Endothelial cell (in vitro differentiated cells): ENCODE measurements at regions not wholly inside any gene's neighbourhood (a gene's known extent, or its start where the extent isn't known, plus 50 kb on each side); places are given as distances from the start of the nearest gene placed in this dataset.

Source experiments
- DNase-seq: peaks from one replicate; pipeline ENCODE4 v3.0.0; 2021; ENCODE audit warnings: low spot score
- H3K27ac Mint-ChIP-seq: one replicate; pipeline ENCODE4 v1.8.0; 2021; ENCODE audit warnings: mixed read lengths, inconsistent platforms; ENCODE audit not compliant: unreplicated experiment
- H3K27me3 Mint-ChIP-seq: one replicate; pipeline ENCODE4 v1.8.0; 2021; ENCODE audit warnings: mild to moderate bottlenecking, moderate library complexity, mixed read lengths, inconsistent platforms; ENCODE audit not compliant: unreplicated experiment
- H3K36me3 Mint-ChIP-seq: one replicate; pipeline ENCODE4 v1.8.0; 2021; ENCODE audit warnings: mild to moderate bottlenecking, low read depth, mixed read lengths, inconsistent platforms; ENCODE audit not compliant: unreplicated experiment
- H3K4me1 Mint-ChIP-seq: one replicate; pipeline ENCODE4 v1.8.0; 2021; ENCODE audit warnings: mild to moderate bottlenecking, mixed read lengths, inconsistent platforms; ENCODE audit not compliant: unreplicated experiment
- H3K4me3 Mint-ChIP-seq: one replicate; pipeline ENCODE4 v1.8.0; 2021; ENCODE audit warnings: mild to moderate bottlenecking, mixed read lengths, inconsistent platforms; ENCODE audit not compliant: unreplicated experiment
- H3K9me3 Mint-ChIP-seq: one replicate; pipeline ENCODE4 v1.8.0; 2021; ENCODE audit warnings: mixed read lengths, inconsistent platforms; ENCODE audit not compliant: unreplicated experiment
- CTCF ChIP-seq: fragments of 200-600 bp; sonication (generic); IDR thresholded peaks from one replicate; pipeline ENCODE4 v1.5.0; 2021; ENCODE audit warnings: antibody characterized with exemption; ENCODE audit not compliant: unreplicated experiment

- no peaks in the 10 kb centered on the region for H3K36me3 Mint-ChIP-seq
- H3K4me3 Mint-ChIP-seq: no peak overlapping the region
- no peaks in the 10 kb centered on the region for H3K27me3 Mint-ChIP-seq
- no peak overlapping the region for H3K27ac Mint-ChIP-seq
- H3K9me3 Mint-ChIP-seq: no peaks in the 10 kb centered on the region
- no peak for DNase-seq
- H3K4me1 Mint-ChIP-seq: no peaks in the 10 kb centered on the region
- no peak for TF ChIP-seq CTCF
Measured at GRCh38 chr2:147110962-147111361, 733.9 kb upstream of the ACVR2A start.

- Mint-ChIP-seq H3K9me3 (no peaks in the 10 kb centered on the region), H3K4me3 (no peak overlapping the region), H3K36me3 (no peaks in the 10 kb centered on the region), H3K4me1 (no peaks in the 10 kb centered on the region), H3K27ac (no peak overlapping the region), H3K27me3 (no peaks in the 10 kb centered on the region)
- TF ChIP-seq CTCF: no peak
- no peak for DNase-seq
Measured at GRCh38 chr2:147110317-147110716, 734.5 kb upstream of the ACVR2A start.

GRCh38 chr2:147109291-147109690 lies 735.5 kb upstream of the ACVR2A start:
- Mint-ChIP-seq H3K9me3 (no peaks in the 10 kb centered on the region), H3K27ac (no peak overlapping the region), H3K4me3 (no peak overlapping the region), H3K27me3 (no peaks in the 10 kb centered on the region), H3K36me3 (no peaks in the 10 kb centered on the region), H3K4me1 (no peaks in the 10 kb centered on the region)
- DNase-seq: no peak
- no peak for TF ChIP-seq CTCF

- Mint-ChIP-seq H3K36me3 (no peaks in the 10 kb centered on the region), H3K27me3 (no peaks in the 10 kb centered on the region), H3K4me3 (no peak overlapping the region), H3K4me1 (no peaks in the 10 kb centered on the region), H3K27ac (no peak overlapping the region), H3K9me3 (no peaks in the 10 kb centered on the region)
- TF ChIP-seq CTCF: no peak
- no peak for DNase-seq
Measured at GRCh38 chr2:147108548-147108947, 736.3 kb upstream of the ACVR2A start.

- no peak for DNase-seq
- Mint-ChIP-seq H3K27me3 (no peaks in the 10 kb centered on the region), H3K9me3 (no peaks in the 10 kb centered on the region), H3K36me3 (no peaks in the 10 kb centered on the region), H3K27ac (no peak overlapping the region), H3K4me1 (no peaks in the 10 kb centered on the region), H3K4me3 (no peak overlapping the region)
- TF ChIP-seq CTCF: no peak
Measured at GRCh38 chr2:147101941-147102790, 742.7 kb upstream of the ACVR2A start.
